DOHH2 (cell line): ENCODE measurements at regions not wholly inside any gene's neighbourhood (a gene's known extent, or its start where the extent isn't known, plus 50 kb on each side); places are given as distances from the start of the nearest gene placed in this dataset.

Source experiments
- H3F3A ChIP-seq: fragments of 200-600 bp; sonication (generic), shearing (Covaris generic); 2 replicates; pipeline ENCODE4 v1.6.0; 2016; ENCODE audit warnings: antibody characterized with exemption, mild to moderate bottlenecking; ENCODE audit not compliant: control insufficient read depth, insufficient read depth
- H3K27ac ChIP-seq: fragments of 200-600 bp; sonication (generic); 2 replicates; pipeline ENCODE4 v1.5.1; 2014; ENCODE audit warnings: low read depth, mild to moderate bottlenecking, low read length, moderate library complexity
- H3K27me3 ChIP-seq: fragments of 200-600 bp; sonication (generic); 2 replicates; pipeline ENCODE4 v1.6.1; 2014; ENCODE audit warnings: mild to moderate bottlenecking, low read length, mixed read lengths; ENCODE audit not compliant: control insufficient read depth
- H3K36me3 ChIP-seq: fragments of 200-600 bp; sonication (generic); 2 replicates; pipeline ENCODE4 v1.6.1; 2014; ENCODE audit warnings: mild to moderate bottlenecking, low read length, moderate library complexity, mixed read lengths; ENCODE audit not compliant: control insufficient read depth
- H3K4me1 ChIP-seq: fragments of 200-600 bp; sonication (generic); 2 replicates; pipeline ENCODE4 v1.6.1; 2014; ENCODE audit warnings: mild to moderate bottlenecking, low read length, mixed read lengths; ENCODE audit not compliant: control insufficient read depth
- H3K4me2 ChIP-seq: fragments of 200-600 bp; sonication (generic); 2 replicates; pipeline ENCODE4 v1.6.0; 2014; ENCODE audit warnings: mild to moderate bottlenecking, low read length, moderate library complexity
- H3K4me3 ChIP-seq: fragments of 200-600 bp; sonication (generic); 2 replicates; pipeline ENCODE4 v1.5.1; 2014; ENCODE audit warnings: mild to moderate bottlenecking, low read length, mixed read lengths
- H3K79me2 ChIP-seq: fragments of 200-600 bp; sonication (generic); 2 replicates; pipeline ENCODE4 v1.6.1; 2014; ENCODE audit warnings: mild to moderate bottlenecking, low read length, mixed read lengths; ENCODE audit not compliant: control insufficient read depth
- H3K9me2 ChIP-seq: fragments of 200-600 bp; sonication (generic); replicated peaks from 2 replicates; pipeline ENCODE4 v1.6.1; 2014; ENCODE audit warnings: mild to moderate bottlenecking, low read length, mixed read lengths; ENCODE audit not compliant: control insufficient read depth
- H3K9me3 ChIP-seq: fragments of 200-600 bp; sonication (generic); 2 replicates; pipeline ENCODE4 v1.6.1; 2014; ENCODE audit warnings: antibody characterized with exemption, low read length, mixed read lengths; ENCODE audit not compliant: control insufficient read depth, insufficient read depth
- H4K20me1 ChIP-seq: fragments of 200-600 bp; sonication (generic); 2 replicates; pipeline ENCODE4 v1.6.0; 2014; ENCODE audit warnings: low read depth, mild to moderate bottlenecking, antibody characterized with exemption, low read length, moderate library complexity; ENCODE audit not compliant: control insufficient read depth, insufficient read depth
- EZH2phosphoT487 ChIP-seq: fragments of 200-600 bp; sonication (generic); IDR thresholded peaks from 2 replicates; pipeline ENCODE4 v1.6.1; 2017; ENCODE audit warnings: borderline replicate concordance, mild to moderate bottlenecking, antibody characterized with exemption, low read length, moderate library complexity, mixed read lengths
- TF ChIP-seq, protein P1 (sequence below): fragments of 200-600 bp; sonication (generic); IDR thresholded peaks from one replicate; pipeline ENCODE4 v1.5.1; 2014; ENCODE audit warnings: antibody characterized with exemption, mild to moderate bottlenecking, low read depth, low read length; ENCODE audit not compliant: poor library complexity, severe bottlenecking

DNA sequence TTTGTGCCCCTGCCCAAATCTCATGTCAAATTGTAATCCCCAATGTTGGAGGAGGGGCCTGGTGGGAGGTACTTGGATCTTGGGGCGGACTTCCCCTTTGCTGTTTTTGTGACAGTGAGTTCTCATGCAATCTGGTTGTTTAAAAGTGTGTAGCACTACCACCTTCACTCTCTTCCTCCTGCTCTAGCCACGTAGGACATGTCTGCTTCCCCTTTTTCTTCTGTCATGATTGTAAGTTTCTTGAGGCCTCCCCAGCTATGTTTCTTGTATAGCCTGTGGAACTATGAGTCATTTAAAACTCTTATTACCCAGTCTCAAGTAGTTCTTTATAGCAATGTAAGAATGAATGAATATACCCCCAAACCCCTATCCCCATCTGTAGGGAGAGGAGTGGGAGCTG, 1013.7 kb upstream of the MAP3K7 start:
- no peaks in the 10 kb centered on the region for H3K79me2 ChIP-seq
- no peaks in the 10 kb centered on the region for H3K27me3 ChIP-seq
- no peaks in the 10 kb centered on the region for H3K4me1 ChIP-seq
- H3K9me3 ChIP-seq, result no peaks in the 10 kb centered on the region
- no peaks in the 10 kb centered on the region for H3K9me2 ChIP-seq
- no peak overlapping the region for H3K4me2 ChIP-seq
- H4K20me1 ChIP-seq, result no peaks in the 10 kb centered on the region
- H3K4me3 ChIP-seq, result no peak overlapping the region
- H3K36me3 ChIP-seq, result no peaks in the 10 kb centered on the region
- H3F3A ChIP-seq, result no peaks in the 10 kb centered on the region
- H3K27ac ChIP-seq, result no peak overlapping the region
- no peak for TF ChIP-seq EZH2phosphoT487
- TF ChIP-seq, protein P1, sequence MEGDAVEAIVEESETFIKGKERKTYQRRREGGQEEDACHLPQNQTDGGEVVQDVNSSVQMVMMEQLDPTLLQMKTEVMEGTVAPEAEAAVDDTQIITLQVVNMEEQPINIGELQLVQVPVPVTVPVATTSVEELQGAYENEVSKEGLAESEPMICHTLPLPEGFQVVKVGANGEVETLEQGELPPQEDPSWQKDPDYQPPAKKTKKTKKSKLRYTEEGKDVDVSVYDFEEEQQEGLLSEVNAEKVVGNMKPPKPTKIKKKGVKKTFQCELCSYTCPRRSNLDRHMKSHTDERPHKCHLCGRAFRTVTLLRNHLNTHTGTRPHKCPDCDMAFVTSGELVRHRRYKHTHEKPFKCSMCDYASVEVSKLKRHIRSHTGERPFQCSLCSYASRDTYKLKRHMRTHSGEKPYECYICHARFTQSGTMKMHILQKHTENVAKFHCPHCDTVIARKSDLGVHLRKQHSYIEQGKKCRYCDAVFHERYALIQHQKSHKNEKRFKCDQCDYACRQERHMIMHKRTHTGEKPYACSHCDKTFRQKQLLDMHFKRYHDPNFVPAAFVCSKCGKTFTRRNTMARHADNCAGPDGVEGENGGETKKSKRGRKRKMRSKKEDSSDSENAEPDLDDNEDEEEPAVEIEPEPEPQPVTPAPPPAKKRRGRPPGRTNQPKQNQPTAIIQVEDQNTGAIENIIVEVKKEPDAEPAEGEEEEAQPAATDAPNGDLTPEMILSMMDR, result no peak

DNA sequence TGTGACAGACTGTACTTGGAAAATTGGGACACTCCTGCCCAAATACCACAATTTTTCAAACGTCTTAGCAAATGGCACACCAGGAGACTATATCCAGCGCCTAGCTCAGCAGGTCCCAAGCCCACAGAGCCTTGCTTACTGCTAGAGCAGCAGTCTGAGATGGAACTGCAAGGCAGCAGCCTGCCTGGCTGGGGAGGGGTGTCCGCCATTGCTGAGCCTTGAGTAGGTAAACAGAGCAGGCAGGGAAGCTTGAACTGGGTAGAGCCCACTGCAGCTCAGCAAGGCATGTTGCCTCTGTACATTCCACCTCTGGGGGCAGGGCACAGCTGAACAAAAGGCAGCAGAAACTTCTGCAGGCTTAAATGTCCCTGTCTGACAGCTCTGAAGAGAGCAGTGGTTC, 1003.3 kb upstream of the MAP3K7 start:
- H3K27me3 ChIP-seq, result no peaks in the 10 kb centered on the region
- H3F3A ChIP-seq, result no peaks in the 10 kb centered on the region

DNA sequence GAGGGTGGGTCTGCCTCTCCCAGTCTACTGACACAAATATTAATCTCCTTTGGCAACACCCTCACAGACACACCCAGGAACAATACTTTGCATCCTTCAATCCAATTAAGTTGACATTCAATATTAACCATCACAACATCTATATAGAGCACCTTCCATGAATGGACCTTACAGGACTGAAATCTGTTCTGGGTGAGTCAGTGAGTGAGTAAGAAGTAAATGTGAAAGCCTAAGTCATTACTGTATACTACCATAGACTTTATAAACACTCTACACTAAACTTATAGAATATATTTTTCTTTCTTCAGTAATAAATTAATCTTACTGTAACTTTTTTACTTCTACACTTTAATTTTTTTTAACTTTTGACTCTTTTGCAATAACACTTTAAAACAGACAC, 993.8 kb upstream of the MAP3K7 start:
- Histone ChIP-seq H3K9me2 (no peaks in the 10 kb centered on the region), H3K36me3 (no peaks in the 10 kb centered on the region), H3K4me2 (no peak overlapping the region), H3K4me1 (no peaks in the 10 kb centered on the region), H3K4me3 (no peak overlapping the region), H3K27me3 (no peaks in the 10 kb centered on the region), H3K27ac (no peak overlapping the region), H3F3A (no peaks in the 10 kb centered on the region), H3K79me2 (no peaks in the 10 kb centered on the region), H3K9me3 (no peaks in the 10 kb centered on the region), H4K20me1 (no peaks in the 10 kb centered on the region)
- no peak for TF ChIP-seq EZH2phosphoT487
- TF ChIP-seq, protein P1, result no peak

More for the DNA sequence above, 1003.3 kb upstream of the MAP3K7 start:
- Histone ChIP-seq H3K79me2 (no peaks in the 10 kb centered on the region), H4K20me1 (no peaks in the 10 kb centered on the region), H3K4me1 (no peaks in the 10 kb centered on the region), H3K4me3 (no peak overlapping the region), H3K4me2 (no peak overlapping the region), H3K9me2 (no peaks in the 10 kb centered on the region), H3K27ac (no peak overlapping the region), H3K9me3 (no peaks in the 10 kb centered on the region), H3K36me3 (no peaks in the 10 kb centered on the region)
- TF ChIP-seq, protein P1, result no peak

DNA sequence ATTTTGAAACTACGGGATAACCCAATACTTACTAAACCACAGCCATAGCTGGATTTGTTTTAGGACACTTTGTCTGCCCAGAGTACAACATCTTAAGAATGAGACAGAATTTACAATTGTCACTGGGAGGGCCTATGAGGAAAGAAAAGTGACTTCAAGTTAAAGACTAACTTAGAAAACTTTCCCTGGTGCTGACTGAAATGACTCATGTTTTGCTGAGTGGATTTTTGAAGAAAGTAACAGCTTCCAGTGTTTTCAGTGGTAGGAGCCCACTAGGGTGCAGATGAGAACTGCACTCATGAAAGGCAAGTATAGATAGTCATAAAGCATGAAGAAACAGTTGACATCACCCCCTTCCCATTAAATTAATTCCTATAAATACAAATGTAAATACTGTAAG, 988.2 kb upstream of the MAP3K7 start:
- no peak overlapping the region for H3K4me3 ChIP-seq
- H3K27me3 ChIP-seq, result no peaks in the 10 kb centered on the region
- H3K4me2 ChIP-seq, result no peak overlapping the region
- no peaks in the 10 kb centered on the region for H3F3A ChIP-seq
- no peaks in the 10 kb centered on the region for H3K79me2 ChIP-seq
- H3K4me1 ChIP-seq, result no peaks in the 10 kb centered on the region
- H3K9me3 ChIP-seq, result no peaks in the 10 kb centered on the region
- TF ChIP-seq, protein P1, result no peak
- no peak for TF ChIP-seq EZH2phosphoT487
- no peaks in the 10 kb centered on the region for H3K9me2 ChIP-seq
- H3K27ac ChIP-seq, result no peak overlapping the region
- H3K36me3 ChIP-seq, result no peaks in the 10 kb centered on the region
- no peaks in the 10 kb centered on the region for H4K20me1 ChIP-seq
